IMR-90 (cell line): ENCODE measurements at regions not wholly inside any gene's neighbourhood (a gene's known extent, or its start where the extent isn't known, plus 50 kb on each side); places are given as distances from the start of the nearest gene placed in this dataset.

ENCODE experiments used
- ATAC-seq: fragments of 200-7000 bp; cut with Tn5 transposase; 2 replicates; pipeline ENCODE4 v1.9.1; 2020; ENCODE audit warnings: low read depth, mild to moderate bottlenecking, moderate library complexity
- BruUV-seq: library from RNA; stranded (reverse); fragments of 400-500 nt; replicated peaks from 2 replicates; lab custom pipeline; 2021; lab: Mats Ljungman, UMichigan
- CTCF ChIA-PET: fragments of 300-600 bp; formaldehyde crosslinking; extraction: SDS; loops from one replicate; lab custom pipeline; 2021; ENCODE audit warnings: antibody characterized with exemption; lab: Yijun Ruan, JAX
- POLR2A ChIA-PET: fragments of 300-600 bp; sonication (Branson Sonifier 250); formaldehyde crosslinking; loops from one replicate; lab custom pipeline; 2022; ENCODE audit warnings: antibody characterized with exemption; ENCODE audit not compliant: unreplicated experiment; lab: Charles Lee
- DNase-seq: peaks from one replicate; pipeline ENCODE4 v3.0.0; 2013
- H2AFZ ChIP-seq: replicated peaks from 2 replicates; pipeline ENCODE3; 2013; ENCODE audit warnings: low read length, mild to moderate bottlenecking; ENCODE audit not compliant: poor library complexity
- H2AK5ac ChIP-seq: 2 replicates; pipeline ENCODE4 v1.6.1; 2013; ENCODE audit warnings: low read depth, low read length, inconsistent platforms
- H2AK9ac ChIP-seq: replicated peaks from 2 replicates; pipeline ENCODE3; 2013; ENCODE audit warnings: mild to moderate bottlenecking, low read depth, low read length, moderate library complexity; ENCODE audit not compliant: poor library complexity
- H2BK120ac ChIP-seq: 2 replicates; pipeline ENCODE4 v1.6.1; 2013; ENCODE audit warnings: low read depth, low read length, inconsistent platforms
- H2BK15ac ChIP-seq: 3 replicates; pipeline ENCODE4 v1.6.1; 2013; ENCODE audit warnings: low read depth, low read length, inconsistent platforms
- H2BK20ac ChIP-seq: 2 replicates; pipeline ENCODE4 v1.6.1; 2013; ENCODE audit warnings: low read depth, mild to moderate bottlenecking, inconsistent platforms, low read length, moderate library complexity
- H2BK5ac ChIP-seq: 2 replicates; pipeline ENCODE4 v1.6.1; 2013; ENCODE audit warnings: mild to moderate bottlenecking, low read depth, low read length, inconsistent platforms; ENCODE audit not compliant: poor library complexity, severe bottlenecking
- H3K14ac ChIP-seq: replicated peaks from 2 replicates; pipeline ENCODE4 v1.6.1; 2013; ENCODE audit warnings: low read depth, low read length, inconsistent platforms
- H3K18ac ChIP-seq: 2 replicates; pipeline ENCODE4 v1.6.1; 2013; ENCODE audit warnings: low read depth, low read length, control low read depth
- H3K23ac ChIP-seq: 2 replicates; pipeline ENCODE4 v1.6.1; 2013; ENCODE audit warnings: low read depth, low read length, inconsistent platforms
- H3K27ac ChIP-seq: 2 replicates; pipeline ENCODE4 v1.5.1; 2013; ENCODE audit warnings: mild to moderate bottlenecking, control low read depth, low read length; ENCODE audit not compliant: insufficient read depth
- H3K27me3 ChIP-seq: 2 replicates; pipeline ENCODE4 v1.6.1; 2013; ENCODE audit warnings: low read length; ENCODE audit not compliant: control insufficient read depth, insufficient read depth
- H3K36me3 ChIP-seq: 2 replicates; pipeline ENCODE4 v1.6.1; 2013; ENCODE audit warnings: low read length, mixed read lengths; ENCODE audit not compliant: control insufficient read depth, insufficient read depth
- H3K4ac ChIP-seq: 2 replicates; pipeline ENCODE4 v1.6.1; 2013; ENCODE audit warnings: low read depth, low read length, inconsistent platforms
- H3K4me1 ChIP-seq: 2 replicates; pipeline ENCODE4 v1.6.1; 2013; ENCODE audit warnings: low read length, mixed read lengths; ENCODE audit not compliant: control insufficient read depth, insufficient read depth
- H3K4me2 ChIP-seq: 2 replicates; pipeline ENCODE4 v1.6.1; 2013; ENCODE audit warnings: low read depth, mild to moderate bottlenecking, control low read depth, low read length, moderate library complexity
- H3K4me3 ChIP-seq: 2 replicates; pipeline ENCODE4 v1.5.1; 2013; ENCODE audit warnings: low read depth, mild to moderate bottlenecking, control low read depth, low read length, moderate library complexity; ENCODE audit not compliant: insufficient read depth
- H3K56ac ChIP-seq: 2 replicates; pipeline ENCODE4 v1.6.1; 2013; ENCODE audit warnings: low read length, inconsistent platforms; ENCODE audit not compliant: insufficient read depth; ENCODE audit errors: extremely low read depth
- H3K79me1 ChIP-seq, 2 experiments: 2 replicates each; pipeline ENCODE4 v1.6.1; 2013; ENCODE audit warnings: low read length in 2 of 2, inconsistent platforms in 1 of 2, low read depth in 1 of 2
- H3K9ac ChIP-seq: 2 replicates; pipeline ENCODE4 v1.6.1; 2013; ENCODE audit warnings: low read depth, low read length, control low read depth
- H3K9me1 ChIP-seq: 2 replicates; pipeline ENCODE4 v1.6.1; 2013; ENCODE audit warnings: low read length, inconsistent platforms; ENCODE audit not compliant: insufficient read depth
- H3K9me3 ChIP-seq: 2 replicates; pipeline ENCODE4 v1.6.1; 2013; ENCODE audit warnings: low read length; ENCODE audit not compliant: control insufficient read depth, insufficient read depth
- H4K20me1 ChIP-seq: 2 replicates; pipeline ENCODE4 v1.6.1; 2013; ENCODE audit warnings: low read length, inconsistent platforms; ENCODE audit not compliant: insufficient read depth
- H4K5ac ChIP-seq: 2 replicates; pipeline ENCODE4 v1.6.1; 2013; ENCODE audit warnings: mild to moderate bottlenecking, low read depth, low read length, control low read depth
- H4K8ac ChIP-seq, 2 experiments: 2 replicates each; pipeline ENCODE4 v1.6.1; 2013; ENCODE audit warnings: low read depth in 2 of 2, low read length in 2 of 2, control low read depth in 1 of 2, inconsistent platforms in 1 of 2
- H4K91ac ChIP-seq: 2 replicates; pipeline ENCODE4 v1.6.1; 2013; ENCODE audit warnings: low read depth, low read length, inconsistent platforms; ENCODE audit not compliant: insufficient read depth
- BHLHE40 ChIP-seq: fragments of 150-350 bp; IDR thresholded peaks from 2 replicates; pipeline ENCODE4 v1.6.1; 2016; ENCODE audit warnings: mild to moderate bottlenecking, low read depth, low read length
- CEBPB ChIP-seq: IDR thresholded peaks from 2 replicates; pipeline ENCODE4 v1.6.1; 2012; ENCODE audit warnings: low read depth, low read length, improper control_type of control experiment
- FOS ChIP-seq: fragments of 150-350 bp; IDR thresholded peaks from 2 replicates; pipeline ENCODE4 v1.6.1; 2016; ENCODE audit warnings: low read depth, low read length
- MAFK ChIP-seq: IDR thresholded peaks from 2 replicates; pipeline ENCODE4 v1.6.1; 2012; ENCODE audit warnings: low read depth, low read length, improper control_type of control experiment
- MAZ ChIP-seq: IDR thresholded peaks from 2 replicates; pipeline ENCODE4 v1.6.1; 2012; ENCODE audit warnings: low read depth, mild to moderate bottlenecking, low read length, improper control_type of control experiment, moderate library complexity, borderline replicate concordance
- MXI1 ChIP-seq: IDR thresholded peaks from 2 replicates; pipeline ENCODE4 v1.6.1; 2012; ENCODE audit warnings: low read depth, mild to moderate bottlenecking, low read length, moderate library complexity, borderline replicate concordance
- POLR2A ChIP-seq: IDR thresholded peaks from 2 replicates; pipeline ENCODE4 v1.6.1; 2012; ENCODE audit warnings: mild to moderate bottlenecking, low read depth, low read length
- RAD21 ChIP-seq: IDR thresholded peaks from 2 replicates; pipeline ENCODE4 v1.6.1; 2012; ENCODE audit warnings: low read length, improper control_type of control experiment
- RCOR1 ChIP-seq: IDR thresholded peaks from 2 replicates; pipeline ENCODE4 v1.6.1; 2012; ENCODE audit warnings: mild to moderate bottlenecking, low read length, improper control_type of control experiment; ENCODE audit not compliant: insufficient replicate concordance
- RFX5 ChIP-seq: IDR thresholded peaks from 2 replicates; pipeline ENCODE4 v1.8.0; 2012; ENCODE audit warnings: low read depth, mild to moderate bottlenecking, low read length, moderate library complexity
- SMC3 ChIP-seq: fragments of 150-350 bp; IDR thresholded peaks from 2 replicates; pipeline ENCODE4 v1.6.1; 2016; ENCODE audit warnings: low read depth, mild to moderate bottlenecking, antibody characterized with exemption, low read length, moderate library complexity
- WGBS, 2 experiments: methylation state at CpG; one replicate each; pipeline versions ENCODE4 v1.1.5 to v1.1.7; 2013; ENCODE audit warnings: missing lambda C conversion rate in 2 of 2; ENCODE audit not compliant: insufficient read length in 1 of 2; ENCODE audit errors: extremely low coverage in 2 of 2; 5-methylcytosine and 5-hydroxymethylcytosine counted together
- dilution Hi-C: fragments of 300-500 bp; cut with HindIII; formaldehyde crosslinking; loops from one replicate; pipeline ENCODE4 v1.14.3; 2018; ENCODE audit warnings: low sequenced_read_pairs; ENCODE audit not compliant: unreplicated experiment
- in situ Hi-C: fragments of 300-500 bp; cut with MboI; formaldehyde crosslinking; loops from 3 replicates; pipeline ENCODE4 v1.14.3; 2019; ENCODE audit warnings: low sequenced_read_pairs, inconsistent platforms, mixed read lengths
- intact Hi-C: fragments of 100-400 bp; cut with micrococcal nuclease; formaldehyde crosslinking; loops from 2 replicates; pipeline ENCODE4 v1.10.0; 2022
- TF ChIP-seq, protein P1 (sequence below): fragments of 150-350 bp; IDR thresholded peaks from 2 replicates; pipeline ENCODE4 v1.6.1; 2017; ENCODE audit warnings: mild to moderate bottlenecking, antibody characterized with exemption, low read length, low read depth

DNA sequence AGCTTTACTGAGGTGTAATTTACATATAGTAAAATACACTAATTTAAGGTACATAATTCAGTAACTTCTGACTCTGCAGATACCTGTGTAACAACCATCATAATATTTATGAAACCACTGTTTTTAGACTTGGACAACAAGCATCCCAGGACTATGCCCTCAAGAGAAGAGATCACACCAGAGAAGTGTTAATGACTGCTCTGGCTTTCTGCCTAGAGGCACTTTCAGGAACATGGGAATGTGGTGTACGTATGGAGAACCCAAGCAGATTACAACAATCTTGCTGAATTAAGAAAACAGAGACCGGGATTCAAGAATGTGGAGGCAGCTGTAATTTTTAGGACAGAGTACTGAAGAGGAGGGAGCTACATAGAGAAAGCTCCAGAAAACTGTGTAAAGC lies 475.2 kb downstream of the LPIN1 start:
- dilution Hi-C loops: no loop called here

More for the DNA sequence above, 475.2 kb downstream of the LPIN1 start:
- H3K23ac ChIP-seq: no peak overlapping the region
- no CpG with 5 or more reads among the region's 2 CpGs for WGBS, 2 experiments
- intact Hi-C loops (no loop called here), in situ Hi-C loops (no loop called here)
- H2AK5ac ChIP-seq: no peak overlapping the region
- no TSS peak for BruUV-seq
- DNase-seq (no peak), ATAC-seq (no peak)
- H4K5ac ChIP-seq: no peak overlapping the region
- no peak overlapping the region for H3K27ac ChIP-seq
- H2BK15ac ChIP-seq: no peak overlapping the region
- no peak overlapping the region for H3K56ac ChIP-seq
- no peaks in the 10 kb centered on the region for H3K4me1 ChIP-seq
- H3K4ac ChIP-seq: no peak overlapping the region
- H3K4me2 ChIP-seq: no peak overlapping the region
- no peak overlapping the region for H3K14ac ChIP-seq
- H3K36me3 ChIP-seq: no peaks in the 10 kb centered on the region
- no peak overlapping the region for H2BK20ac ChIP-seq
- CTCF ChIA-PET: interaction anchor here (0.7 kb wide), 1 partner anchor 348 kb away, joined by 3 read pairs; no protein-coding TSS in a partner anchor
- POLR2A ChIA-PET: no interaction called here
- H3K9me3 ChIP-seq: peaks cover 6% of the 10 kb centered on the region; the same call in 1 of the 2 replicates
- TF ChIP-seq MXI1 (no peak), RCOR1 (no peak), MAZ (no peak), SMC3 (no peak), MAFK (no peak), CEBPB (no peak), POLR2A (no peak), RFX5 (no peak), FOS (no peak), BHLHE40 (no peak), RAD21 (no peak)
- TF ChIP-seq, protein P1, sequence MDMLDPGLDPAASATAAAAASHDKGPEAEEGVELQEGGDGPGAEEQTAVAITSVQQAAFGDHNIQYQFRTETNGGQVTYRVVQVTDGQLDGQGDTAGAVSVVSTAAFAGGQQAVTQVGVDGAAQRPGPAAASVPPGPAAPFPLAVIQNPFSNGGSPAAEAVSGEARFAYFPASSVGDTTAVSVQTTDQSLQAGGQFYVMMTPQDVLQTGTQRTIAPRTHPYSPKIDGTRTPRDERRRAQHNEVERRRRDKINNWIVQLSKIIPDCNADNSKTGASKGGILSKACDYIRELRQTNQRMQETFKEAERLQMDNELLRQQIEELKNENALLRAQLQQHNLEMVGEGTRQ: no peak
- no peak overlapping the region for H3K4me3 ChIP-seq
- H2BK120ac ChIP-seq: no peak overlapping the region
- H4K20me1 ChIP-seq: no peaks in the 10 kb centered on the region
- no peak overlapping the region for H3K9ac ChIP-seq
- no peak overlapping the region for H2BK5ac ChIP-seq
- H3K79me1 ChIP-seq: no peaks in the 10 kb centered on the region
- H2AFZ ChIP-seq: no peak overlapping the region
- H3K9me1 ChIP-seq: no peaks in the 10 kb centered on the region
- H4K8ac ChIP-seq: no peak overlapping the region
- H2AK9ac ChIP-seq: no peak overlapping the region
- no peak overlapping the region for H3K18ac ChIP-seq
- no peaks in the 10 kb centered on the region for H3K27me3 ChIP-seq
- no peak overlapping the region for H4K91ac ChIP-seq
